GM18499 (cell line): ENCODE measurements at regions not wholly inside any gene's neighbourhood (a gene's known extent, or its start where the extent isn't known, plus 50 kb on each side); places are given as distances from the start of the nearest gene placed in this dataset.
"Not testable (repeated sequence)": the region's sequence is repeated elsewhere in the genome, so short reads cannot be mapped to it uniquely, and the experiment has no call there.

ENCODE experiments used
- ATAC-seq: cut with Tn5 transposase; IDR thresholded peaks from one replicate; pipeline ENCODE4 v1.9.1; 2021; ENCODE audit warnings: moderate number of reproducible peaks; ENCODE audit not compliant: insufficient read depth, unreplicated experiment

- ATAC-seq: no peak
Observed at GRCh38 chr11:119586181-119586580, 142.8 kb downstream of the NECTIN1 start.

- no peak for ATAC-seq
Observed at GRCh38 chr11:119585043-119585781, 143.8 kb downstream of the NECTIN1 start.

- ATAC-seq: no peak
Observed at GRCh38 chr11:119584193-119585042, 144.6 kb downstream of the NECTIN1 start.

GRCh38 chr11:119583585-119583984, 145.4 kb downstream of the NECTIN1 start:
- ATAC-seq: no peak

GRCh38 chr11:119581396-119581795, 147.6 kb downstream of the NECTIN1 start:
- ATAC-seq: not testable (repeated sequence)

- no peak for ATAC-seq
Observed at GRCh38 chr11:119580751-119581150, 148.2 kb downstream of the NECTIN1 start.

- ATAC-seq: no peak
Observed at GRCh38 chr11:119580081-119580480, 148.9 kb downstream of the NECTIN1 start.

- ATAC-seq: no peak
Observed at GRCh38 chr11:119578521-119579191, 150.3 kb downstream of the NECTIN1 start.

GRCh38 chr11:119573858-119574257, 150.9 kb upstream of the THY1 start:
- no peak for ATAC-seq

GRCh38 chr11:119572481-119573424, 149.8 kb upstream of the THY1 start:
- ATAC-seq: no peak

- no peak for ATAC-seq
Observed at GRCh38 chr11:119571311-119571710, 148.3 kb upstream of the THY1 start.

GRCh38 chr11:119567688-119568582, 145.0 kb upstream of the THY1 start:
- ATAC-seq: no peak

- ATAC-seq: no peak
Observed at GRCh38 chr11:119566319-119566718, 143.3 kb upstream of the THY1 start.

- ATAC-seq: not testable (repeated sequence)
Observed at GRCh38 chr11:119565693-119566092, 142.7 kb upstream of the THY1 start.

- ATAC-seq: no peak
Observed at GRCh38 chr11:119560961-119561360, 138.0 kb upstream of the THY1 start.

- ATAC-seq: no peak
Observed at GRCh38 chr11:119560291-119560690, 137.3 kb upstream of the THY1 start.

GRCh38 chr11:119552106-119552485, 129.1 kb upstream of the THY1 start:
- ATAC-seq: no peak

GRCh38 chr11:119551420-119552105, 128.6 kb upstream of the THY1 start:
- ATAC-seq: no peak
